Raji (cell line): ENCODE measurements at regions not wholly inside any gene's neighbourhood (a gene's known extent, or its start where the extent isn't known, plus 50 kb on each side); places are given as distances from the start of the nearest gene placed in this dataset.

ENCODE experiments used
- POLR2A ChIP-seq: IDR thresholded peaks from 2 replicates; pipeline ENCODE4 v1.6.1; 2011; ENCODE audit warnings: low read depth, low read length, control low read depth; ENCODE audit not compliant: insufficient read depth

- TF ChIP-seq POLR2A, result no peak
Observed at GRCh38 chr2:160934263-160934662, 226.0 kb upstream of the TANK start.

- no peak for TF ChIP-seq POLR2A
Observed at GRCh38 chr2:160934991-160935390, 225.2 kb upstream of the TANK start.

GRCh38 chr2:160936044-160936806, 224.0 kb upstream of the TANK start:
- no peak for TF ChIP-seq POLR2A

GRCh38 chr2:160940271-160940670, 220.0 kb upstream of the TANK start:
- TF ChIP-seq POLR2A, result no peak

DNA sequence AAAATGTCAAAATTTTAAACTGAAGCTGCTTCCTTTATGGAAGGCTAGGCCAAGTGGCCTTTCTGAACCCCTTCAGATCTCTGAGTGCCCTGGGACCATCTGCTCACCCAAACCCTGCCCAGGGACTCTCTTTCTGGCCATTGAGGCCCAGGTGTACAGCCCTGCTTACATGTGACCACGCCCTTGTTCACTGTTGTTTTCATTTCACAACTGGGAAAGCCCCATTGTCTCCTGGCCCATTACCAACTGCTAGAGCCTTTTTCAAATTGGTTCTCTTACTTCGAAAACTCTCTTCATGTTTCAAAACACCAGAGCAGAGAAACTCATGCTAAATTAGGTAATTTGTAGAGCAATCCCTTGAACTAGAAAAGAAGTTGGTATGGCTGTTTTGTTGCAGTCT, 219.5 kb upstream of the TANK start:
- TF ChIP-seq POLR2A, result no peak

DNA sequence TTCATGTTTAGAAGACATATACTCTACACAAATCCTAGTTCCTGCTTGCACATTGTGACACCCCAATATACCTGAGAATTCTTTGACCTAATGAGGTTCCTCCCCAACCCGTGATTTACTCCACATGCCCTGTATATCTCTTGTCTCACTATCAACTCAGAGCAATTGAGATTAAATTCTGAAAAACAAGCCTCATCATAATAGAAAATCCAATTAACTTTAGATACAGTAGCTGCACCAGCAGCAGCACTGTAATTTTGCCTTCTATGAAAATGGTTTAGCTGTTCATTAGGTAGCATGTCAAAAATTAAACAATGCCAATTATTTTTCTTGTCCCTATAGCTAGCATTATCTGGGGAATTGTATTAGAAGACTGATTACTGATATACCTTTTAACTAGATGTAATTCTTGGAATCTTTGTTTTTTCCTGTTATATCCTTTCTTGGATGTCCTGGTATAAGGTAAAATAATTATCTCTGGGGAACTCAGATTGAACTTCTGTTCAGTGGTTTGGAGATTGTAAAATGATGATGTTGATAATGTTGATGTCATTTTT, 218.9 kb upstream of the TANK start:
- TF ChIP-seq POLR2A, result no peak

- no peak for TF ChIP-seq POLR2A
Observed at GRCh38 chr2:160942476-160943142, 217.6 kb upstream of the TANK start.

- no peak for TF ChIP-seq POLR2A
Observed at GRCh38 chr2:160943414-160943813, 216.8 kb upstream of the TANK start.

GRCh38 chr2:160952464-160953254, 207.6 kb upstream of the TANK start:
- no peak for TF ChIP-seq POLR2A

DNA sequence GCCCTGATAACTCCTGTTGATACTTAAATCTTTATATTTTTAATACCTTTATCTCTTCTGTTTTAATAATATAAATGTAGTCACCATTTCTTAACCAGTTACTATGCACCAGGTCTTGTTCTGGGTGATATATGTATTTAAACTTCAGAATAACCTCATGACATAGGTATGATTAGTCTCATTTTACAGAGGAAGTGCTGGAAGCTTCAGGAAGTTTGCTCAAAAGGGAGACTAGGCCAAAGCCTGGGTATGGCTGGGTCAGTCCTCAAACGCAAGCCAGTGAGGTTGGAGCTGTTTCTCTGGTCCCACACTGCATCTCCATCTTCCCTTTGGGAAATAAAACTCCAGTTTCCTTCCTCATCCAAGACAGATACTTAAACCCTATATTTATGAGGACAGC, 204.7 kb upstream of the TANK start:
- no peak for TF ChIP-seq POLR2A

GRCh38 chr2:160956243-160956802, 203.9 kb upstream of the TANK start:
- no peak for TF ChIP-seq POLR2A

DNA sequence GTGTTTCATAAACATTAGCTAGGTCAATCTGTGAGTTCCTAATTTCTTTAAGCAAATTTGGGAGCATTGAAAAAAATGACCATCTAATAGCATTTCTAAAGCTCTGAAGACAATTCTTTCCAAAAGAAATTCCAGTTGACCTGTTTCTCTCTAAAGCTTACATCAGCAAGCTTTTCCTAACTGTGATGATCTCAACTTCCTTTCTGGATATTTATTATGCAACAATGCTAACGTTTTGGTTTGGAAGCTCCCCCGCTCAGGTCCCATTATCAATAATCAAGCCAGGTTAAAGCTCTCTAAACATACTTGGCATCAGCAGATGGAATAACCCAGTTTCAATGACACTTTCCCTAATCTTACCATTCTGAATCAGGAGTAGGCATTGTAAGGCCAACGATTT, 196.3 kb upstream of the TANK start:
- TF ChIP-seq POLR2A, result no peak

DNA sequence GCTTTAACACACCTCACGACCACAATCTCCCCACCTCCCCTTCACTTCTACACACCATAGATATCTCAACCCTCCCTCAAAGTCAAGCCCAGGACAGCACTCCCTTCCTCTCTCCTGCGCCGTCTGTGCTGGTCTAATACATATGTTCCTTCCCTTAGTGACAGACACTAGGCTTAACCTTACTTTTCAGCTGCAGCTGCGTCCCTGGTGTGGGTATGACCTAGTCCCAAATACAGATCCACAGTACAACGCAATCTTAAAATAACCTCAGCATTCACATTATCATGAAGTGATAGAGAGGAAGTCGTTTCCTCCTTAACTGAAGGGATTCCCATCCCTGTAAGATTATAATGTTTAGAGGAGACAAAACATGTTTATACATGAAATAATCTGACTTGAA, 192.7 kb upstream of the TANK start:
- no peak for TF ChIP-seq POLR2A

- TF ChIP-seq POLR2A, result no peak
Observed at GRCh38 chr2:160968183-160968582, 192.0 kb upstream of the TANK start.
